ENCODE measurements at regions not wholly inside any gene's neighbourhood (a gene's known extent, or its start where the extent isn't known, plus 50 kb on each side); places are given as distances from the start of the nearest gene placed in this dataset.

DNA sequence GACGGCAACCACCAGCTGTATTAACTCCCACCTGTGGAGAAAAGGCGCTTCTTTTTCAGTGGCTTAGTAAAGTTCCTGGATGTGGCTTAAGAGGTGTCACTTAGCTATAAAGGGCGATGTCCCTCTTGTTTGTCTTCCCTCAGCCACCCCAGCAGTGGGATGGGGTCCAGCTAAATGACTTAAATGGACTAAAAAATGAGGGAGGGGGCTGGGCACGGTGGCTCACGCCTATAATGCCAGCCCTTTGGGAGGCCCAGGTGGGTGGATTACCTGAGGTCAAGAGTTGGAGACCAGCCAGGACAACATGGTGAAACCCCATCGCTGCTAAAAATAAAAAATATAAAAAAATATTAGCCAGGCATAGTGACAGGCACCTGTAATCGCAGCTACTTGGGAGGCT lies 667.5 kb upstream of the RBFOX1 start:
- TF ChIP-seq ZNF148 (tag by site-specific recombination; IDR thresholded peaks at IDR 0.05; ENCODE audit: borderline replicate concordance) (no peak), ZNF837 (tag by site-specific recombination; IDR thresholded peaks at IDR 0.05) (no peak), ZBTB21 (tag by site-specific recombination; IDR thresholded peaks at IDR 0.05) (no peak), ZNF132 (tag by site-specific recombination; IDR thresholded peaks at IDR 0.05; ENCODE audit: borderline replicate concordance) (no peak)
- TF ChIP-seq, protein P1, sequence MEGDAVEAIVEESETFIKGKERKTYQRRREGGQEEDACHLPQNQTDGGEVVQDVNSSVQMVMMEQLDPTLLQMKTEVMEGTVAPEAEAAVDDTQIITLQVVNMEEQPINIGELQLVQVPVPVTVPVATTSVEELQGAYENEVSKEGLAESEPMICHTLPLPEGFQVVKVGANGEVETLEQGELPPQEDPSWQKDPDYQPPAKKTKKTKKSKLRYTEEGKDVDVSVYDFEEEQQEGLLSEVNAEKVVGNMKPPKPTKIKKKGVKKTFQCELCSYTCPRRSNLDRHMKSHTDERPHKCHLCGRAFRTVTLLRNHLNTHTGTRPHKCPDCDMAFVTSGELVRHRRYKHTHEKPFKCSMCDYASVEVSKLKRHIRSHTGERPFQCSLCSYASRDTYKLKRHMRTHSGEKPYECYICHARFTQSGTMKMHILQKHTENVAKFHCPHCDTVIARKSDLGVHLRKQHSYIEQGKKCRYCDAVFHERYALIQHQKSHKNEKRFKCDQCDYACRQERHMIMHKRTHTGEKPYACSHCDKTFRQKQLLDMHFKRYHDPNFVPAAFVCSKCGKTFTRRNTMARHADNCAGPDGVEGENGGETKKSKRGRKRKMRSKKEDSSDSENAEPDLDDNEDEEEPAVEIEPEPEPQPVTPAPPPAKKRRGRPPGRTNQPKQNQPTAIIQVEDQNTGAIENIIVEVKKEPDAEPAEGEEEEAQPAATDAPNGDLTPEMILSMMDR (tag by site-specific recombination; IDR thresholded peaks at IDR 0.05) = no peak

Data from HEK293 (cell line).